CD4-positive, alpha-beta T cell treated with Interferon gamma for 1 hour (primary cell): ENCODE measurements at regions not wholly inside any gene's neighbourhood (a gene's known extent, or its start where the extent isn't known, plus 50 kb on each side); places are given as distances from the start of the nearest gene placed in this dataset.

Experiments used
- DNase-seq: peaks from one replicate; pipeline ENCODE4 v3.0.0-alpha.2; 2020

- DNase-seq: no peak
Observed at GRCh38 chr16:87058728-87059250, 258.4 kb downstream of the C16orf95 start.

- no peak for DNase-seq
Observed at GRCh38 chr16:87060034-87060986, 256.9 kb downstream of the C16orf95 start.

- DNase-seq: no peak
Observed at GRCh38 chr16:87061243-87061920, 255.8 kb downstream of the C16orf95 start.

- no peak for DNase-seq
Observed at GRCh38 chr16:87062569-87063442, 254.4 kb downstream of the C16orf95 start.

- no peak for DNase-seq
Observed at GRCh38 chr16:87063543-87063942, 253.6 kb downstream of the C16orf95 start.

GRCh38 chr16:87064731-87065445 is 252.3 kb downstream of the C16orf95 start:
- DNase-seq: no peak

- DNase-seq: no peak
Observed at GRCh38 chr16:87065446-87066132, 251.6 kb downstream of the C16orf95 start.

GRCh38 chr16:87066133-87067002 is 250.8 kb downstream of the C16orf95 start:
- no peak for DNase-seq

- DNase-seq: no peak
Observed at GRCh38 chr16:87067003-87067556, 250.1 kb downstream of the C16orf95 start.

- no peak for DNase-seq
Observed at GRCh38 chr16:87067836-87068761, 249.1 kb downstream of the C16orf95 start.

GRCh38 chr16:87068762-87069150 is 248.4 kb downstream of the C16orf95 start:
- no peak for DNase-seq

GRCh38 chr16:87070657-87071056 is 246.5 kb downstream of the C16orf95 start:
- DNase-seq: no peak

- no peak for DNase-seq
Observed at GRCh38 chr16:87072101-87072500, 245.1 kb downstream of the C16orf95 start.

GRCh38 chr16:87074641-87075318 is 242.4 kb downstream of the C16orf95 start:
- peak; percentile 15 for DNase-seq

GRCh38 chr16:87075319-87075860 is 241.8 kb downstream of the C16orf95 start:
- no peak for DNase-seq

- DNase-seq: no peak
Observed at GRCh38 chr16:87076331-87076949, 240.8 kb downstream of the C16orf95 start.

GRCh38 chr16:87076950-87077749 is 240.0 kb downstream of the C16orf95 start:
- DNase-seq: peak; percentile 24
